Glomerular visceral epithelial cell (primary cell): ENCODE measurements at regions not wholly inside any gene's neighbourhood (a gene's known extent, or its start where the extent isn't known, plus 50 kb on each side); places are given as distances from the start of the nearest gene placed in this dataset.
"Not testable (repeated sequence)": the region's sequence is repeated elsewhere in the genome, so short reads cannot be mapped to it uniquely, and the experiment has no call there.

Experiments
- DNase-seq: peaks from one replicate; pipeline ENCODE4 v3.0.0-alpha.2; 2016; ENCODE audit errors: extremely low spot score

DNA sequence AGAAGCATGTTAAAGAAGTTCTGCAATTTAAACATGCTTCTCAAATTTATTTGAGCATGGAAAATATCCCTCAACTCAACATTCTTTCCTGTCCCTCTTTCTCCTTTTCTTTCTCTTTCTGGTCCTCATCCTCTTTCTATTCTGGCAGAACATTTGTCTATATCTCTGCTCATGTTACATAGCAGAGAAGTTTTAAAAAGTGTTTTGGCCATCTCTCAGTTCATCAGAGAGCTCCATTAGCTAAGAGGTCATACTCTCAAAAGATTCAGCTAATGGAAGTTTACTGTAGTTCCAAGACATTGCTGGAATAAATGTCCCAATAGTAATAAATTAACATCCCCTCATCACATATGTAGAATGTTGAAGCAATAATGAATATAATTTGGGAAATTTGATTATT is 53.5 kb downstream of the XCL2 start:
- DNase-seq = no peak

DNA sequence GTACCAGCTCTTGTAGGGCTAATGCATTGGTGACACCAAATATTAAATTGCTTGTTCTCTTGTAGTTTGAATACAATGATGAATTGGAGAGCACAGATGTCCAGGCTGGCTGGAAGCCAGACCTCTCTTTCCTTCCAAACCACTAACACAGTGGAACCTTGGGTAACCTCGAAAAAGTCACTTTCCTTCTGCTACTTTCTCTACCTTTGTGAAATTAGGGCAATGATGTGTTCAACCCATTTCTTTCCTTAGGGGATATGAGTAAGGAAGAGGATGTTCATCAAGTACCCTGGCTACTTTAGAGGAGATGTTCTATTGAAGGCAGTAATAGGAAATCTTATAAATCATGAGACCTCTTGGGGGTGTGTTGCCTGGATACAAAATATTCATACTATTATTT is 55.7 kb downstream of the XCL2 start:
- DNase-seq = peak; percentile 74

DNA sequence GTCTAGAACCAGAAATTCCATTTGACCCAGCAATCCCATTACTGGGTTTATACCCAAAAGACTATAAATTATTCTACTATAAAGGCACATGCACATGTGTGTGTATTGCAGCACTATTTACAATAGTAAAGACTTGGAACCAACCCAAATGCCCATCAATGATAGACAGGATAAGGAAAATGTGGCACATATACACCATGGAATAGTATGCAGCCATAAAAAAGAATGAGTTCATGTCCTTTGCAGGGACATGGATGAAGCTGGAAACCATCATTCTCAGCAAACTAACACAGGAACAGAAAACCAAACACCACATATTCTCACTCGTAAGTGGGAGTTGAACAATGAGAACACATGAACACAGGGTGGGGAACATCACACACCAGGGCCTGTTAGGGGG is 57.0 kb downstream of the XCL2 start:
- not testable (repeated sequence) for DNase-seq

DNA sequence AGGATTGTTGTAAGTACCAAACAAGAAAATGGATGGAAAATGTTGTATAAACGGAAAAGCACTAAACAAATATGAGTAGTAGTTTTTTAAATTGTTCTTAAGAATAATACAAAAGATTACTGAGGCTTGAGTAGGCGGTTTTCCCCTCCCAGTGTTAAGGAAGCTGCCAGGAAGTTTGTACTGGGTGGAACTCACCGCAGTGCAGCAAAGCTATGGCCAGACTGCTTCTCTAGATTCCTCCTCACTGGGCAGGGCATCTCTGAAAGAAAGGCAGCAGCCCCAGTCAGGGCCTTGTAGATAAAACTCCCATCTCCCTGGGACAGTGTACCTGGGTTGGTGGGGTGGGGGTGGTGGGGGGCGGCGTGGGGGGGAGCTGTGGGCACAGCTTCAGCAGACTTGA is 58.7 kb downstream of the XCL2 start:
- DNase-seq = no peak

DNA sequence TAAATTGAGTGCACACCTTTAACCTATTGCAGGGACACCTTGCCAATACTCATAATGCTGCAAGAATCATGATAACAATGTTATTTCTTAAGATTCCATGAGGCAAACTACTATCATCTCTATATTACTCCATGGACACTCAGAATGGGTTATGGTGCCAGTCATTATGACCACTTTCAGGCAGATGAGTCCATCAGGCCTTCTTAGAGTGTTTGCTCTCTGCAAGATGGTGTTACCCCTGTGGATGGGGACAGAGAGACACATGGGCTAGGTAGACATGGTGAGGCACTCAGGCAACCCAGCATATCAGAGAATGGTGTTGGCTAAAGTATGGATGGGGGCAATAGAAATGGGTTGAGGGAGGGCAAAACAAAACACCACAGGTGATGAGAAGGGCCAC is 59.7 kb downstream of the XCL2 start:
- no peak for DNase-seq

DNA sequence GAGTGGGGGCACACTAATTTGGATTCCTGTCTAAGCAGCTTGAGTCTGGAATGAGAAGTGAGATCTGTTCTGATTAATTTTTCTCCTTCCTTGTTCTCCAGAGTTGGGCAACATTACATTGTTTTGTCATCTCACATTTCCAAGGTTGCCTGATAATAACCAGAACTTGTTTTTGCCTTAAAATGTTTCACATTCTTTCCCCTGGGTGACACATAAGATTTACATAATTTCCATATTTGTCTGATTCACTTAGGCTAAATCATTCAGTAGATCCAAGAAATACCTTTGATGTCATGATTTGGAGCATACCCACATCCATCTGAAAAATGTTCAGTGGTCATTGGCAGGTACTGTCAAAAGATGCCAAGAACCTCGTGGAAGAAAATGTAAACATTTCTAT is 60.3 kb downstream of the XCL2 start:
- peak; percentile 33 for DNase-seq

DNA sequence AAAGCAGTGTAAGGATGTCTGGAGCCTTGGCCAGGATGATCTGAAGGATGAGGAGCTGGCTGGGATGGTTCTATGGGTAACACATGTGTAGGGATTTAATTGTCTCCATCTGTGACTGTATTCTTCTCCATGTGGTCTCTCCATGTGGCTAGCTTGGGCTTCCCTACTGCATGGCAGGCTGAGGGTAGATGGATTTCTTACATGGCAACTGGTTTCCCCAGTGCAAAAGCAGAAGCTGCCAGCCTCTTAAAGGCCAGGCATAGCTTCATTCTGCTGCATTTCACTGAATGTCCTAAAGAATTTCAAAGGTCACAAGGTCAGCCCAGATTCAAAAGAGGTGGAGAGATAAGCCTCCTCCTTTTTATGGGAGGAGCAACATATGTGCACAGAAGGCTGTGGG is 61.7 kb downstream of the XCL2 start:
- DNase-seq = no peak

DNA sequence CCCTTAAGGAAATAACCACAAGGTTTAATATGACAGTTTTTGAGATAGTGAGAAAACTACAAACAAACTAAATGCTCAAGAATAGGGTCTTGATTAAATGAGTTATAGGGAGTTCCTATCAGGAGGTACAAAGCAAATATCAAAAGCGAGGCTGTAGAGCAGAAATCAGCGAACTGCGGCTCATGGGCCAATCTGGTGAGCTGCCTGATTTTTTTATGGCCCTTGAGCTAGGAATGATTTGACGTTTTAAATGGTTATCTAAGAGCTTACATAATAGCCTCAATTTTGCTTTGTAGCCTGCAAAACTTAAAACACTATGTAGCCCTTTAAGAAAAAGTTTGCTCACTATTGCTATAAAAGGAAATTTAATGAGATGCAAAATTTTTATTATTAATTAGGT is 62.2 kb downstream of the XCL2 start:
- no peak for DNase-seq

DNA sequence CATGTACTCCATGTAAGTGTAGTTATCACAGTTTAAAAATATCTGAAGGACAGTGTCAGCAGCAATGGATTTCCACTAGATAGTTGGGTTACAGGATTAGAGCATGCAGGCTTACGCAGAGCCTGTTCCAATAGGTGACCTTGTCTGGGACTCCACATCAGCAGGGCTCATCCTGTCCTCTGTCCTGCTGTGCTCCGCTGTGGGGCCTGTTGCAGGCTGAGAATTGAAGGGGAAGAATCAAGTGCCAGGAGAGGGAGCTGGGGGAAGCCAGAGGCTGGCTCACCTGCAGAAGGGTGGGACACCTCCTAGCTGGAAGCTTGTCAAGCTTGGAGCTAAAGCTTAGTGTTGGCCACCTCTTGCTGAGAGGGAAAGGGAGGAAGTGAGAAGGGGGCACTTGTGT is 62.8 kb downstream of the XCL2 start:
- no peak for DNase-seq

DNA sequence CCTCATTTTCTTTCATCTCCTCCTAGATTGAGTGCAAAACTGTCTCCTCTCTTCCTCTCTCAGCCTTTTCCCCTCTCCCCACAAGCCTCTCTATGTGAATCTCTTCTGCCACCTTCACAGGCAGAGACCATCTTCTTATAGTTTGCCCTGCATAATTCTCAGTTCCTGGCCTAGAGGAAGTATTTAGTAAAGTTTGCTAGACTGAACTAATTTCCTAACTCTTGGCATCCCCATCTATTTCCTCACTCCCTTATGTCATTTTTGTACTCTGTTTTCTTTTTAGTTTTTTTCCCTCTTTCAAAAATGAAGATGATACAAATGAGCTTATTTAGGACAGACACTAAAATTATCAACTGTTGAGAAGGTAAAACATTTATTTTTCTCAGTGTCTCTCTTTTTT is 66.0 kb downstream of the XCL2 start:
- no peak for DNase-seq

DNA sequence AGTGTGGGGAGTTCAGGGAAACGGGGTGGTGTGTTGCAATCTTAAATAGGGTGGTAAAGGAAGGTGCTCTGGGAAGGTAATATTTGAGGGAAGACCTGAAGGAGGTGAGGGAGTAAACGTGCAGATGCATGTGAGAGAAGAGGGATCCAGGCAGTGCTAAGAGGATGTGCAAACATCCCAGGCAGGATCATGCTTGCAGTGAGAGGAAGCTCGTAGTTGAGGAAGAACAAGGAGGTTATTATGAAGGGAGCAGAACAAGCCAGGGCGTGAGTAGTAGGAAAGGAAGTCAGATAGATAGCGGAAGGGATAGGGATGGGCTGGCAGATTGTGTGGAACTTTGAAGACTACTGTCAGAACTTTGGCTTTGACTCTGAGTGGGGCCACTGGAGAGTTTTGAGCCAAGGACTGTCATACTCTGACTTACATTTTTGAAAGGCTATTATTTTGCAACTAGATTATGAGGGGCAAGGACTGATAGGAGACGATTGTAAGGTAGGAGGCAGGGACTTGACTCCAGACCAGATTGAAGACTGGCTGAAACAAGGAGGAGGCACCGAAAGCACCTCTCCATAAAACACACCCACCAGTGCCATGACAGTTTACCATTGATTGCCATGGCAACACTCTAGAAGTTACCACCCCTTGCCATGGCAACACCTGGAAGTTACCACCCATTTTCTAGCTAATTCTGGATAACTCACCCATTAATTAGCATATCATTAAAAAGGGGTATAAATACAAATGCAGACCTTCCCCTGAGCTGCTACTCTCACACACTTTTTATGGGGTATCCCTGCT is 67.0 kb downstream of the XCL2 start:
- no peak for DNase-seq

DNA sequence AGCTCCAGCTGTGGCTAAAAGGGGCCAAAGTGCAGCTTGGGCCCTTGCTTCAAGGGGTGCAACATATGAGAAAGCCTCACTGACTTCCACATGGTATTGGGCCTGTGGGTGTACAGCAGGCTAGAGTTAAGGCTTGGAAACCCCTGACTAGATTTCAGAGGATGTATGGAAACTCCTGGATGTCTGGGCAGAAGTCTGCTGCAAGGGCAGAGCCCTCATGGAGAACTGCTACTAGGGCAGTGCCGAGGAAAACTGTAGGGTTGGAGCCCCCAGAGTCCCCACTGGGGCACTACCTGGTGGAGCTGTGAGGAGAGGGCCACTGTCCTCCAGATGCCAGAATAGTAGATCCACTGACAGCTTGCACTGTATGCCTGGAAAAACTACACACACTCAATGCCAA is 69.5 kb downstream of the XCL2 start:
- no peak for DNase-seq

DNA sequence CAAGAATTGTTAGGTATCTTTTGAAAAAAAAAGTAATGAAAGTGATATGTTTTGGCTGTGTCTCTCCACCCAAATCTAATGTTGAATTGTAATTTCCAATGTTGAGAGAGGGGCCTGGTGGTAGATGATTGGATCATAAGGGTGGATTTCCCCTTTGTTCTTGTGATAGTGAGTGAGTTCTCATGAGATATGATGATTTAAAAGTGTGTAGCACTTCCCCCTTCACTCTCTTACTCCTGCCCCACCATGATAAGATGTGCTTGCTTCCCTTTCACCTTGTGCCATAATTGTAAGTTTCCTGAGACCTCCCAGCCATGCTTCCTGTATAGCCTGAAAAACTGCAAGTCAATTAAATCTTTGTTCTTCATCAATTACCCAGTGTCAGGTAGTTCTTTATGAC is 70.7 kb downstream of the XCL2 start:
- DNase-seq = no peak

DNA sequence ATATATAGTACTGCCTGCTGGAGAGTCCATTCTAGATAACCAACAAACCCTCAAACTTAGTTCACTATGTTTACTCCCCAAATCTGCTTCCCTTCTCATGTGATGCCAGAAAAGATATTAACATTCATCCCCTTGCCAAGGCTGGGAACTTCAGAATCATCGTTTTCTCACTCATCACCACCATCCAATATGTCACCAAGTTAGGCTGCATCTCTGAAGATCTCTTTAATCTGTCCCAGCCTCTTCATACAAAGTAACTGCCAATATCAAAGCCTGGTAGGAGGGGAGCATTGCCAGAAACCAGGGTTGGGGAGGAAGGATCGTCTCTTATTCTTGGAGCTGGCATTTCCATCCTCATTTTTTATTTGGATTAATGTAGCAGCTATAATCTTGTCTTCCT is 71.6 kb downstream of the XCL2 start:
- DNase-seq = no peak

DNA sequence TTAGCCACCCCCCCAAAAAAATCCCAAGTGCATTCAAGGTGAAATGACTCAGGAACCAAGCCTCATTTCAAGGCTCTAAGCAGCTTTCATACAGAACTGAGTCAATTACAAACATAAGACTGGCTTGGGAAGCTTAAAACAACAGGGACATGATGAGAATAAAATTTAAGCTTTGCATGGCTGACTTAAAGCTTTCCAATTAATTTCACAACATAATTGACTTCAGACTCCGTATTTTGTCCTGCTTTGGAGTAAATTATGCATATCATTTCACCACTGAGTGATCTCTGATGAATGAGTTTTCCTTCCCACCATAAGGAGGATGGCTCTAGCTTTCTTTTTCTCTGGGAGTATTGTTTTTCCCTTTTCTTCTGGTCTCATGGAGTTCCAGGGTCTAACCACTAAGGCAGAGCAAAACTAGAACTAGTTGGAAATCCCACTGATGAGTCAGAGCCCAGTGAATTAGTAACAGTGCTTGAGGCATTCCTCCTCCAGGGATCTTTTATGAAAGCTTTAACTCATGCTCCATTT is 72.8 kb downstream of the XCL2 start:
- peak; percentile 90 for DNase-seq

DNA sequence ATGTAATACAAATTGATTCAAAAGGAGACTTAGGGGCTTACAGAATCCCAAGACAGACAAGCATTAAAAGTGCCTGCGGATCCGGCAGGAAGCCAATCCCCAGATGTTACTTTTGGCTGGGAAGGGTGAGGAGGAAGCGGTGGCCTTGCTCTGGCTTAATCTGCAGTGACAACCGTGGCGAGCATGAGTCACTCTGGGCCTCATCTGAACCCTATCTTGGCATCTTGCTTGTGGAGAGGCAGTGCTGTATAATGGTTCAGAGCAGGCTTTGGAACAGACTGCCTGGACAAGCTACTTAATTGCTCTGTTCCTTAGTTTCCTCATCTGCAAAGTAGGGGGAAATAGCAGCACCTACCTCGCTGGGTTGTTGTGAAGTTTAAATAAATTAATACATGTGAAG is 74.1 kb downstream of the XCL2 start:
- peak; percentile 78 for DNase-seq

DNA sequence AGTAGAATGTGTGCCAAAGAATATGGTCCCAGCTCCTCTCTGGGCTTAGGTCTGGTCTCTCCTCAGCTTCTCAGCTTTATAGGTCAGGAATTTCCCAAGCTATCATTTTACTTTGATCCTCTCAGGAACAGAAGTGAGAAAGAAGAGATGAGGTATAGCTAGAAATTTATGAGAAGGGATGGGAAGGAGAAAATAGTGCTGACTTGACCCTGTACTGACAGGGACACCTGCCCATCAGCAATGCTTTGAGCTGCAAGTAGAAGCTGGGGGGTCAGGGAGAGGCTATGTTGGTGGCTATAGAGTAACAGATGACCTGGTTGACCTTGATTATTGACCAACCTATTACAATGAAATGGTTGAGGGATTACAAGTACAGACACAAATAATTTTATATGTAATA is 75.0 kb downstream of the XCL2 start:
- no peak for DNase-seq

DNA sequence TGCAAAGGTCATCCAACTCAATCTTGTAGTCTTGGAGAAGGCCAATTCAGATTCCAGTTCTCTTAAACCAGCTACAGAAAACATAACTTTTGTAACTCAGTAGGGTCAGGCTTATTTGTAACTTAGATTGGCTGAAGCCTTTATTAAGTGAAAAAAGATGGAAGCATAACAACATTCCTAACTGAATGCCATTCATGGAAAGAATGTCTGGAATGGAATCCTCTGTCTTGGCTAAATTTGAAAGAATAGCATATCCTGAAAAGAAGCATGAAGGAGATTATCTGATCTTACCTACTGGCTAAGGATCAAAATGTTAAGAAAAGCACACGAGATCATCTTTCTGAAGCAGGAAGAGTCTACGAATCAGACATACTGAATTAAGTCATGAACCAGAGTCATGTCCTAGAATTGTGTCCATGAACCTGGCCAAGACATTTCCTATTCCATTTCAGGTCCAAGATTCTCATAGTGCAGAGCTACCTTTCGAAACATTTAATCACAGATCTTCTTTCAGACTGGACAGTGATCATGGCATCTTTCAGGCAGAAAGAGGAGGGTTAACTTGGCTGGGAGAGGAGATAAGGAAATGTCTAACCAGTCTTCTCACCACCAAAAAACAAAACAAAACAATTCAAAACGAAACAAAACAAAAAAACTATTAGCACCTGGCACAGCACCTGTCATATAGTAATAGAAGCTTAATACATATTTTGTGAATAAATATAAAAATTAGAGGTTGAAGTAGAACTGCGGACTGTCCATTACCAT is 75.6 kb downstream of the XCL2 start:
- no peak for DNase-seq

DNA sequence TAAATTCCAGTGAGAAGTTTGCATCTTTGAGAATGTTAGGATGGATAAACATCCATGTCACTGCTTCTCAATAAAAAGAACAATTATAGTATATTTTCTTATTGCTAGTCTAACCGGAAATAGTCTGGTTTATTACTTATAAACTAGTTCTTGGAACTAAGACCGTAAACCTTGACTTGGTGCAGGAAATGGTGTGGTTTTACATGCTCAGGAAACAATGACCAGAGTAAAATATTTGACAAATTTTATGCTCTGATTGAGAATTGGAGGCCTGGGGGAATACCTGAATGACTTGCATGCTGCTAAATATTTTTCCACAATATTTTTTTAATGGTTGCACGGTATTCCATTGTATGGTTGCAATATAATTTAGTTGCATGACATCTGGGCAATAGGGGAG is 76.3 kb downstream of the XCL2 start:
- DNase-seq = peak; percentile 49

DNA sequence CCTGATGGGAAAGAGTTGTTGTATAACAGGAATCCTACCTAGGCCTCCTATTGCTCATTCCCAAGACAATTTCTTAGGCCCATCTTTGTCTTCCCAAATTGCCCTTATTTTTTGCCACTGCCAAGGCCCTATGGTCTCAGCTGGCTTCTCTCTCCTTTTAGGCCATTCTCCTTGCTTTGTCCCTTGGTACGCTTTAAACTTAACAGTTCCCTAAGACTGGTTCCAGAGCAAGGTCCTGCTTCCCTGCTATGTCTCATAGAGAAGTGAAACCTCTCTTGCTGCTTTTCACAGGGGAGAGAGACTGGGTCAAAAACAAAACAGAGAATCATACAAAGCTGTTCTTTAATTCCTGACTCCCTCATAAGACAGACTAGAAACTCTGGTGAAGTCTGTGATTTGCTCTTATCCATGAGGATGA is 77.1 kb downstream of the XCL2 start:
- DNase-seq = no peak

DNA sequence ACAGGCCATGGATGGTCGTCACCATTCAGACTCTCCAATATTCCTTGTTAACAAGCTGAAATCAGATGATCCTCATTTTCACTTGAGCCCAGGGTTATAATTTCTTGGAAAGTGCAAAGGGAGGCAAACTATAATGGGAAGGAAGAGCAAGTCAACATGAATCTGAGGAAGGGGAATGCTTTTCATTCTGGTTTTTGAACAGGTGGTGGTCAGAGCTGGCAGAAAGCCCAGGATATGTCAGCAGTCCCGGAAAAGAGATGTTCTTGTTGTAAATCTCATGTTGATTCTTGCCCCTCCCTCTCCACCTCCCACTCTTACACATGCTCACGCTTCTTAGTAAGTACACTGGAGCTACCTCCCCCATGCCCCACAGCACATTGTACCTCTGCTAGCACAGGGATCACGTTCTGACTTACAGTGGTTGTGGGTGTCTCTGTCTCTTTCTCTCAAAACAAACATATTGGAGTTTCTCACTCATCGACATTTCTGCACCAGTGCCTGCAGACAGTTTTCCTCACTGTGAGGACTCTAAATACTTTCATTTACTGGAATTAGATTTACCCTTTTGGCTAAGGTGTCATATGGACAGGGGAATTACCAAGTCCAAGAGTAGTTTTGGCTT is 77.6 kb downstream of the XCL2 start:
- DNase-seq = peak; percentile 85

DNA sequence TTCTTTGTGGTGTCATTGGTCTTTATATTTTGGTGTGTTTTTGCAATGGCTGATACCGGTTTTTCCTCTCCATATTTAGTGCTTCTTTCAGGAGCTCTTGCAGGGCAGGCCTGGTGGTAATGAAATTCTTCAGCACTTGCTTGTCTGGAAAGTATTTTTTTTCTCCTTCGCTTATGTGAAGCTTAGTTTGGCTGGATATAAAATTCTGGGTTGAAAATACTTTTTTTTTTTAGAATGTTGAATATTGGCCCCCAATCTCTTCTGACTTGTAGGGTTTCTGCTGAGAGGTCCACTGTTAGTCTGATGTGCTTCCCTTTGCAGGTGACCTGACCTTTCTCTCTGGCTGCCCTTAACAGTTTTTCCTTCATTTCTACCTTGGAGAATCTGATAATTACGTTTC is 82.7 kb downstream of the XCL2 start:
- not testable (repeated sequence) for DNase-seq

DNA sequence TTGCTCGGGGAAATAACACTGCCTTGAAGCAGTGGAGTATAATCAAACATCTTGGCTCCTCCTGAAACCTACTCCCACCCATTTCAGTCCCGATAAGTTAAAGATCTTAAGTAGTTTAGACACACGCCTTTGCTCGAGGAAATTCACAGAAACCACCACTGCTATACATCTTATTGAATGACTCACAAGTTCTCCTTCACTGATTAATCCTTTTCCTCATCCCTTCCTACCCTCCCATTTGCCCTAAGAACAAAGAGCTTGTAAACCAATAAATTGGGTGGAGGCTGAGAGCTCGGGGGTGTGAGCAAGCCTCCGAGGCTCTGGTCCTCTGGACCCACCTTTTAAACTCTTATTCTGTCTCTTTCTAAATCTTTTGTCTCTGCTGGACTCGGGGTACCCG is 86.5 kb downstream of the XCL2 start:
- peak; percentile 21 for DNase-seq
